Chondrocyte (in vitro differentiated cells): ENCODE measurements at regions not wholly inside any gene's neighbourhood (a gene's known extent, or its start where the extent isn't known, plus 50 kb on each side); places are given as distances from the start of the nearest gene placed in this dataset.

Experiments used
- DNase-seq: peaks from one replicate; pipeline ENCODE4 v3.0.0; 2021; ENCODE audit warnings: mixed read lengths, low spot score
- H3K27ac Mint-ChIP-seq: one replicate; pipeline ENCODE4 v1.8.0; 2021; ENCODE audit warnings: mild to moderate bottlenecking, moderate library complexity, mixed read lengths; ENCODE audit not compliant: unreplicated experiment
- H3K27me3 Mint-ChIP-seq: 2 replicates; pipeline ENCODE4 v1.8.0; 2021; ENCODE audit warnings: low read depth, mixed read lengths
- H3K36me3 Mint-ChIP-seq: 2 replicates; pipeline ENCODE4 v1.8.0; 2021; ENCODE audit warnings: low read depth, mixed read lengths
- H3K4me1 Mint-ChIP-seq: 2 replicates; pipeline ENCODE4 v1.8.0; 2021; ENCODE audit warnings: low read depth, mild to moderate bottlenecking, mixed read lengths
- H3K4me3 Mint-ChIP-seq: one replicate; pipeline ENCODE4 v1.8.0; 2021; ENCODE audit warnings: mild to moderate bottlenecking, moderate library complexity, mixed read lengths; ENCODE audit not compliant: unreplicated experiment
- H3K9me3 Mint-ChIP-seq: 2 replicates; pipeline ENCODE4 v1.8.0; 2021; ENCODE audit warnings: low read depth, mixed read lengths
- TF ChIP-seq, protein P1 (sequence below): fragments of 200-600 bp; sonication (generic); IDR thresholded peaks from 2 replicates; pipeline ENCODE4 v1.5.0; 2021; ENCODE audit warnings: antibody characterized with exemption, mild to moderate bottlenecking, moderate library complexity

DNA sequence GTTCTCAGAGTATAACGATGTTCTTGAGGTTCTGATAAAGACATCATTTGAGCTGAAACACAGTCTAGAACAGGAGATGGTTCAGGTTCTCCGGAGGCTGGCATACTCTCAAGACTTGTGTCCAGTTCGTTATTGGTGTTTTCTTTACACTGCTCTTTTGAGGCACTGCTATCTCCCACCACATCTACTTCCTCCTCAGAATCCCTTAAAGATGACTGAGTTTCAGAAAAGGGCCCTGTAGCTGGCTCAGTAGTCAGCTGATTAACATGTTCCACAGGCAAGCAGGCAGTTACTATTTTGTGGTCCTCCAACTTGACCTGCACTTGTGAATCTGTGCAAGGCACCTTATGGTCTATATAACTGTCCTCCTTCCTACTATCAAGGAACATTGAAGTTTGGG is 50.2 kb downstream of the ZZZ3 start:
- TF ChIP-seq, protein P1, sequence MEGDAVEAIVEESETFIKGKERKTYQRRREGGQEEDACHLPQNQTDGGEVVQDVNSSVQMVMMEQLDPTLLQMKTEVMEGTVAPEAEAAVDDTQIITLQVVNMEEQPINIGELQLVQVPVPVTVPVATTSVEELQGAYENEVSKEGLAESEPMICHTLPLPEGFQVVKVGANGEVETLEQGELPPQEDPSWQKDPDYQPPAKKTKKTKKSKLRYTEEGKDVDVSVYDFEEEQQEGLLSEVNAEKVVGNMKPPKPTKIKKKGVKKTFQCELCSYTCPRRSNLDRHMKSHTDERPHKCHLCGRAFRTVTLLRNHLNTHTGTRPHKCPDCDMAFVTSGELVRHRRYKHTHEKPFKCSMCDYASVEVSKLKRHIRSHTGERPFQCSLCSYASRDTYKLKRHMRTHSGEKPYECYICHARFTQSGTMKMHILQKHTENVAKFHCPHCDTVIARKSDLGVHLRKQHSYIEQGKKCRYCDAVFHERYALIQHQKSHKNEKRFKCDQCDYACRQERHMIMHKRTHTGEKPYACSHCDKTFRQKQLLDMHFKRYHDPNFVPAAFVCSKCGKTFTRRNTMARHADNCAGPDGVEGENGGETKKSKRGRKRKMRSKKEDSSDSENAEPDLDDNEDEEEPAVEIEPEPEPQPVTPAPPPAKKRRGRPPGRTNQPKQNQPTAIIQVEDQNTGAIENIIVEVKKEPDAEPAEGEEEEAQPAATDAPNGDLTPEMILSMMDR: no peak
- no peak overlapping the region for H3K4me3 Mint-ChIP-seq
- H3K27me3 Mint-ChIP-seq: no peaks in the 10 kb centered on the region
- DNase-seq: no peak
- no peaks in the 10 kb centered on the region for H3K4me1 Mint-ChIP-seq
- H3K36me3 Mint-ChIP-seq: peaks cover 19% of the 10 kb centered on the region
- no peaks in the 10 kb centered on the region for H3K9me3 Mint-ChIP-seq
- no peak overlapping the region for H3K27ac Mint-ChIP-seq

DNA sequence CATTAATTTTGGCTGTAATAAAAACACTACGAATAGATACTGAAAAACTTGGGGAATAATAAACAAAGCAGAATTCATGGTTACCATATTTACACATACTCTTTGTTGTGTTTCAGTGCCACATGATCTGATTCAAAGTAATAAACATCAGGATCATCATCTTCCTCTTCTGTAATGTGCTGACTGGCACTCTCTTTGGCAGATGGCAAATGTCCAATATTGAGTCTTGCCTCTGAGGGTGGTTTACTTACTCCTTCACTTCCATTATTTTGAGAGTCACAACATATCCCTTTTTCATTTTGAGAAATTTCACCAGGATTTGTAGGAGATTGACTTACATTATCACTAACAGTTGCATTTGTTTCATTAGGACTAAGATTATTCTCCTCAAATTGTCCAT is 50.7 kb downstream of the ZZZ3 start:
- Mint-ChIP-seq H3K27me3 (no peaks in the 10 kb centered on the region), H3K9me3 (no peaks in the 10 kb centered on the region), H3K36me3 (peaks cover 19% of the 10 kb centered on the region), H3K27ac (no peak overlapping the region), H3K4me3 (no peak overlapping the region), H3K4me1 (no peaks in the 10 kb centered on the region)
- no peak for DNase-seq
- TF ChIP-seq, protein P1: no peak

DNA sequence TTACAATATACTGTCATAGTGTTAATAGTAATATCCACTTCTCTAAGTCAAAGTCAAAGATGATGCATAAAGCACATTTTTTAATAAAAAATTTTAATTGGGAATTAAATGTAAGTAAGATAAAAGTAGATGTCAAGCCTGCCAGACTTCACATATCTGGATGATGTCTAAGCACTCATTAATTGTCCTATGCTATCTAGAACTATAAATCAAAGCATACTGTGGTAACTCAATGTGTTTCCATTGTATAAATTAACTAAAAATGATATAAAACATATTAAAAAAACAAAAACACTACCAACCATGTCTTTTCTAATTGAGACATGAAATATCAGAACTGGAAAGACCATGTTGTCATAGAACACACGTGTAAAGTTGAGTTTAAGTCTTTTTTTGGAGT is 51.2 kb downstream of the ZZZ3 start:
- Mint-ChIP-seq H3K9me3 (no peaks in the 10 kb centered on the region), H3K36me3 (peaks cover 19% of the 10 kb centered on the region), H3K4me1 (no peaks in the 10 kb centered on the region), H3K27ac (no peak overlapping the region), H3K4me3 (no peak overlapping the region), H3K27me3 (no peaks in the 10 kb centered on the region)
- TF ChIP-seq, protein P1: no peak
- no peak for DNase-seq

DNA sequence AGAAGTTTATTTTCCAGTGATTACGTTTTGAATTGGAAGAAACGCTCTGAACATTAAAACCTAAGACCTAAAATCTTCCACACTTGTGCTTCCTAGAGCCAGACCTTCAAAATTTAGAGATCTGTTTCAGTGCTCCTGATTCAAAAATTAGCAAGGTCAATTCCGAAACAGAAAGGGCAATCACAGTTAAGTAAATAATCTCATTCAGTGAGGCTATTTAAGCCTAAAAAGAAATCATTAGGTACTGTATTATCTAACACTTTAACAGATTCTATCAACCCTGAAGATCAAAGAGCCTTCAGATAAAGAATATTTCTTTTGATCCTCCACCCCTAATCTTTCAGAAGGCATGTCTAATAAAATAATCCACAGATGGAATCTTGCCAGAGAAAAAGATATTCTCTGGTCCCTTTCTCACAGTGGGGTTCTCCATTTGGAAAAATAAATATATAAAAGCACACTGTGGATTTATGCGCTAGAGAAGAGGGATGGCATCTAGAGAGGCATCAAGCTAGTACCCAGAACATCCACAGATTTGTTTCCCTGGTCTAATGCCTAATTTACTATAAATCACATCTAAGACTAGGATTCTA is 54.4 kb downstream of the ZZZ3 start:
- no peak overlapping the region for H3K27ac Mint-ChIP-seq
- no peak overlapping the region for H3K4me3 Mint-ChIP-seq
- TF ChIP-seq, protein P1: no peak
- DNase-seq: no peak
- no peaks in the 10 kb centered on the region for H3K27me3 Mint-ChIP-seq
- peaks cover 26% of the 10 kb centered on the region for H3K36me3 Mint-ChIP-seq
- H3K4me1 Mint-ChIP-seq: peaks cover 7% of the 10 kb centered on the region
- H3K9me3 Mint-ChIP-seq: no peaks in the 10 kb centered on the region

DNA sequence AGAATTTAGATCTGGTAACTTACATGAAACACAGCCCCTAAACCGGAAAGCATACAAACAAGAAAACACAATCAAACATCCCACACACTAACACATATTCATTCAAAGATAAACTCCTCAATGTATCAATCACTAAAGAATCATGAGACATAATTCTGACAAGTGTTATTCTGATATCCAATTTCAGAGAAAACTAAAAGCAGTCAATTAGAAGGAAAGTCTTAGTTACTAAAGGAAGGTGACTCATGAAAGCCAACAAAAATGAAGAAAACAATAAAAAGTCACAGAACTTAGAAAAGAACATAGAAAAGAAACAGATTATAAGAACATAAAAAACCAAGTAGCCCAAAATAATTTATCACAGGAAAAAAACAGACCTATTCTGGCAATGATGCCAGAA is 57.2 kb downstream of the ZZZ3 start:
- H3K27ac Mint-ChIP-seq: peak overlapping the region; percentile 68
- no peak overlapping the region for H3K4me3 Mint-ChIP-seq
- H3K4me1 Mint-ChIP-seq: peaks cover 7% of the 10 kb centered on the region
- H3K27me3 Mint-ChIP-seq: no peaks in the 10 kb centered on the region
- DNase-seq: no peak
- no peaks in the 10 kb centered on the region for H3K9me3 Mint-ChIP-seq
- TF ChIP-seq, protein P1: no peak
- H3K36me3 Mint-ChIP-seq: peaks cover 23% of the 10 kb centered on the region
